ENCODE measurements at regions not wholly inside any gene's neighbourhood (a gene's known extent, or its start where the extent isn't known, plus 50 kb on each side); places are given as distances from the start of the nearest gene placed in this dataset.

GRCh38 chr11:107180236-107180635 is 162.0 kb upstream of the GUCY1A2 start:
- no peak for ATAC-seq
- Histone ChIP-seq H3K9me3 (no peaks in the 10 kb centered on the region), H3K4me3 (no peak overlapping the region), H3K27me3 (no peaks in the 10 kb centered on the region), H3K27ac (no peak overlapping the region), H3K36me3 (replicated peaks in 1 of 2; ENCODE audit: insufficient read depth in 1 of 2, low read depth in 2 of 2) (no peaks in the 10 kb centered on the region), H3K4me1 (no peaks in the 10 kb centered on the region)
- WGBS, 2 donors, result 53 to 62% methylated on average over 1 of the region's 1 CpG
- no peak for DNase-seq
- no peak for TF ChIP-seq CTCF (IDR thresholded peaks at IDR 0.05)
- TF ChIP-seq POLR2A (IDR thresholded peaks at IDR 0.05), result no peak
- intact Hi-C loops (cut with DNase I), result no loop called here

GRCh38 chr11:107179829-107180228 is 161.6 kb upstream of the GUCY1A2 start:
- no peaks in the 10 kb centered on the region for H3K27me3 ChIP-seq
- intact Hi-C loops (cut with DNase I), result no loop called here
- DNase-seq (no peak), ATAC-seq (no peak)
- no peak overlapping the region for H3K27ac ChIP-seq
- H3K4me1 ChIP-seq, result no peaks in the 10 kb centered on the region
- no peaks in the 10 kb centered on the region for H3K36me3 ChIP-seq (replicated peaks in 1 of 2; ENCODE audit: insufficient read depth in 1 of 2, low read depth in 2 of 2)
- TF ChIP-seq POLR2A (IDR thresholded peaks at IDR 0.05) (no peak), CTCF (IDR thresholded peaks at IDR 0.05) (no peak)
- no peaks in the 10 kb centered on the region for H3K9me3 ChIP-seq
- WGBS, 2 donors, result 43 to 46% methylated on average over 1 of the region's 1 CpG
- no peak overlapping the region for H3K4me3 ChIP-seq

DNA sequence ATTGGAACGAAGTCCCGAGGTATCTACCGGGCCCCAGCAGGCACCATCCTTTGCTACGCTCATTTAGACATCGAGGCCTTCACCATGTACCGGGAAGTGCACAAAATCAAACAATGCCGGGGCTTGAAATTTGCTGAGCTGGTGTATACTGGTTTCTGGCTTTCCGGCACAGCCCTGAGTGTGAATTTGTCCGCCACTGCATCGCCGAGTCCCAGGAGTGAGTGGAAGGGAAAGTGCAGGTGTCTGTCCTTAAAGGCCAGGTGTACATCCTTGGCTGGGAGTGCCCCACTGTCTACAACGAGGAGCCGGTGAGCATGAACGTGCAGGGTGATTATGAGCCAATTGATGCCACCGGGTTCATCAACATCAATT is 158.8 kb upstream of the GUCY1A2 start:
- 84 to 89% methylated on average over 15 of the region's 15 CpGs for WGBS, 2 donors
- no peaks in the 10 kb centered on the region for H3K9me3 ChIP-seq
- H3K36me3 ChIP-seq (replicated peaks in 1 of 2; ENCODE audit: insufficient read depth in 1 of 2, low read depth in 2 of 2), result no peaks in the 10 kb centered on the region
- H3K4me1 ChIP-seq, result no peaks in the 10 kb centered on the region
- no peaks in the 10 kb centered on the region for H3K27me3 ChIP-seq
- intact Hi-C loops (cut with DNase I), result no loop called here
- no peak for ATAC-seq
- no peak for DNase-seq
- no peak overlapping the region for H3K27ac ChIP-seq
- H3K4me3 ChIP-seq, result no peak overlapping the region
- no peak for TF ChIP-seq POLR2A (IDR thresholded peaks at IDR 0.05)
- no peak for TF ChIP-seq CTCF (IDR thresholded peaks at IDR 0.05)

DNA sequence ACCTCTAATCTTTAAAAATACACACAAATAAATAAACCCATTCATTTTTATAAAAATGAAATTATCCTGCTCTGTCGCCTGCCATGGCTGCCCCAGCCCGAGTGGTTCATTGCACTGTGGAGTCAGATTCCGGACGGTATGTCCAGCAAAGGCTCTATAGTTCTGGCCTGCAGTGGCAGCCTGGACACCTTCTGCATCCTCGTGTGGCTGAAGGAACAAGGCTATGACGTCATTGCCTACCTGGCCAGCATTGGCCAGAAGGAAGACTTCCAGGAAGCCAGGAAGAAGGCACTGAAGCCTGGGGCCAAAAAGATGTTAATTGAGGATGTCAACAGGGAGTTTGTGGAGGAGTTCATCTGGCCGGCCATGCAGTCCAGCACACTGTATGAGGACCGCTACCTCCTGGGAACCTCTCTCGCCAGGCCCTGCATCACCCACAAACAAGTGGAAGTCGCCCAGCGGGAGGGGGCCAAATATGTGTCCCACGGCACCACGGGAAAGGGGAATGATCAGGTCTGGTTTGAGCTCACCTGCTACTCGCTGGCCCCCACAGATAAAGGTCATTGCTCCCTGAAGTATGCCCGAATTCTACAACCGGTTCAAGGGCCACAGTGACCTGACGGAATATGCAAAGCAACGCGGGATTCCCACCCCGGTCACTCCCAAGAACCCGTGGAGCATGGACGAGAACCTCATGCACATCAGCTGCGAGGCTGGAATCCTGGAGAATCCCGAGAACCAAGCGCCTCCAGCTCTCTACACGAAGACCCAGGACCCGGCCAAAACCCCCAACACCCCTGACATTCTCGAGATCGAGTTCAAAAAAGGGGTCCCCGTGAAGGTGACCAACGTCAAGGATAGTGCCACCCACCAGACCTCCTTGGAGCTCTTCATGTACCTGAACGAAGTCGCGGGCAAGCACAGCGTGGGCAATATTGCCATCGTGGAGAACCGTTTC is 158.2 kb upstream of the GUCY1A2 start:
- no peak for ATAC-seq
- no peaks in the 10 kb centered on the region for H3K9me3 ChIP-seq
- no peak for DNase-seq
- H3K27me3 ChIP-seq, result no peaks in the 10 kb centered on the region
- no peaks in the 10 kb centered on the region for H3K36me3 ChIP-seq (replicated peaks in 1 of 2; ENCODE audit: insufficient read depth in 1 of 2, low read depth in 2 of 2)
- WGBS, 2 donors, result 86 to 92% methylated on average over 29 to 37 of the region's 37 CpGs
- H3K4me3 ChIP-seq, result no peak overlapping the region
- no peak overlapping the region for H3K27ac ChIP-seq
- no peaks in the 10 kb centered on the region for H3K4me1 ChIP-seq
- intact Hi-C loops (cut with DNase I), result no loop called here
- TF ChIP-seq POLR2A (IDR thresholded peaks at IDR 0.05), result no peak
- TF ChIP-seq CTCF (IDR thresholded peaks at IDR 0.05), result no peak

GRCh38 chr11:107174856-107175255 is 156.6 kb upstream of the GUCY1A2 start:
- H3K36me3 ChIP-seq (replicated peaks in 1 of 2; ENCODE audit: insufficient read depth in 1 of 2, low read depth in 2 of 2), result no peaks in the 10 kb centered on the region
- no peaks in the 10 kb centered on the region for H3K9me3 ChIP-seq
- no peaks in the 10 kb centered on the region for H3K27me3 ChIP-seq
- DNase-seq, result no peak
- no peaks in the 10 kb centered on the region for H3K4me1 ChIP-seq
- no peak overlapping the region for H3K4me3 ChIP-seq
- 82 to 84% methylated on average over 5 of the region's 5 CpGs for WGBS, 2 donors
- H3K27ac ChIP-seq, result no peak overlapping the region
- intact Hi-C loops (cut with DNase I), result no loop called here
- no peak for ATAC-seq
- no peak for TF ChIP-seq POLR2A (IDR thresholded peaks at IDR 0.05)
- TF ChIP-seq CTCF (IDR thresholded peaks at IDR 0.05), result no peak
